Fibroblast of peridontal ligament (primary cell): ENCODE measurements at regions not wholly inside any gene's neighbourhood (a gene's known extent, or its start where the extent isn't known, plus 50 kb on each side); places are given as distances from the start of the nearest gene placed in this dataset.
"Not testable (repeated sequence)": the region's sequence is repeated elsewhere in the genome, so short reads cannot be mapped to it uniquely, and the experiment has no call there.

ENCODE experiments used
- DNase-seq: peaks from one replicate; pipeline ENCODE4 v3.0.0-alpha.2; 2010; ENCODE audit errors: extremely low read depth

- no peak for DNase-seq
Measured at GRCh38 chr15:79606831-79607355, 174.8 kb downstream of the MINAR1 start.

- DNase-seq = no peak
Measured at GRCh38 chr15:79608066-79608864, 176.1 kb downstream of the MINAR1 start.

DNA sequence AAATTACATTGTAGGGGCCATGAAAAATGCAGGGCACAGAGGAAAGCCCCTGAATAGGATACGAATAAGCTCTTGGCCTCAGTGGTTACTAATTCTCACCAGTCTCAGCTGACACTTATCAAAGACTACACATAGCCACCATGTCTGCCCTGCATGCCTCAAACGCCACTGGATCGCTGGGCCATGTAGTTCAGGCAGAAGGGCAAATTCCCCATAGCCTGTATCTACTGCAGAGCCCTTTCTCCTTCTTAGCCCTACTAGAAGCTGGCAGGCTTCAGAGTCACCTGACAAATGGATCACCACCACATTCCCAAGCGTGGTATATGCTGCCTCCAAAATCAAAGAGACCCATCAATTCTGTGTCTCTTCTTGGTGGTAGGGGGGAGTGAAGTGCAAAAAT is 177.4 kb downstream of the MINAR1 start:
- DNase-seq = no peak

- DNase-seq = no peak
Measured at GRCh38 chr15:79610021-79610420, 177.9 kb downstream of the MINAR1 start.

DNA sequence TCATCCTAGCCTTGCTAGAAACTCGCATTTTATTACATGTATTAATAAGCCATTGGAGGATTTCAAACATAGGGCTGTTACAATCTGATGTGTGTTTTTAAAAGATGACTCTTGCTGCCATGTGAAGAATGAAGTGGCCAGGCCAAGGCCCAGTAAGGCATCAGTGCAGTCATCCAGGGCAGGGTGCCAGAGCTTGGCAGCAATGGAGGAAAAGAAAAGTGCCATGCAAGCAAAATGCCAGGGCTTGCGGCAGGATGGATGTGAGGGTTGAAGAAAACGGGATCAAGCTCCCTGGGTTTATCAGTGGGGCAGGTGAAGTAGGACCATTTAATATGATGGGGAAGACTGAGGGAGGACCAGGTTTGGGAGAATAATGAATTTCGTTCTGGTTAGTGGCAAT is 183.6 kb downstream of the MINAR1 start:
- no peak for DNase-seq

- no peak for DNase-seq
Measured at GRCh38 chr15:79617071-79617470, 184.9 kb downstream of the MINAR1 start.

GRCh38 chr15:79620112-79620857 is 188.1 kb downstream of the MINAR1 start:
- peak; percentile 50 for DNase-seq

- not testable (repeated sequence) for DNase-seq
Measured at GRCh38 chr15:79621805-79622204, 189.7 kb downstream of the MINAR1 start.

GRCh38 chr15:79623488-79623887 is 191.4 kb downstream of the MINAR1 start:
- DNase-seq = no peak

DNA sequence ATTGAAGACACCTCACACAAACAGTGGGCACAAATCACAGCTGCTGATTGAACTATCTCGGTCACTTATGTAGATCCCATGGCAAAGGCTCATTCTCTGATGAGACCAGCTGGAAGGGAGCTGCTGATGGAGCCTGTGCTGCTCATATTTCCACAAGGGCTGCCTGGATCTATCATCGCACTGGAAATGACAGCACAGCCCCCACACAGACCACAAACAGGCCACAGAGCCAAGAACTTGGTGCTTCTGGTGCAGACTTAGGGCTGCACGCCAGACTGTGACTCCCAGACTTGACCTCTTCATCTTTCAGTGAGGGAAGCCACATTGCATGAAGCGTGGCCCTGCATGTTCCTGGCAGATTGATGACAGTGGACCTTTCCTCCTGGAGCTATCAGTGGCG is 197.6 kb downstream of the MINAR1 start:
- peak; percentile 41 for DNase-seq

DNA sequence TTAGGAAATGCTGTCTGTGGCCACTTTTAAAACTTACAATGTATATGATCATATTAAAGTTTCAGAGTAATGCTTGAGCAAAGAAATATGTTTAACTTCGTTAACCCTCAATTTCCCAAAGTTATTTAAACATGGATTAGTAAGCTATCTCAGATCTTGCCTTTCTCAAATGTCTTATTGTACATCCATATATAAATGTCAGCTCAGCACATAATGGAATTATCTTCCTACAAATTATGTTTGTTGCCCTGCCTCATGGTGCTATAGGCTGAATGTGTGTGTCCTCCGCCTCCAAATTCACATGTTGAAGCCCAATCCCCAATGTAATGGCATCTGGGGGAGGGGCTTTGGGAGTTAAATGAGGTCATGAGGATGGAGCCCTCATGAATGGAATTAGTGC is 200.3 kb downstream of the MINAR1 start:
- DNase-seq = no peak

DNA sequence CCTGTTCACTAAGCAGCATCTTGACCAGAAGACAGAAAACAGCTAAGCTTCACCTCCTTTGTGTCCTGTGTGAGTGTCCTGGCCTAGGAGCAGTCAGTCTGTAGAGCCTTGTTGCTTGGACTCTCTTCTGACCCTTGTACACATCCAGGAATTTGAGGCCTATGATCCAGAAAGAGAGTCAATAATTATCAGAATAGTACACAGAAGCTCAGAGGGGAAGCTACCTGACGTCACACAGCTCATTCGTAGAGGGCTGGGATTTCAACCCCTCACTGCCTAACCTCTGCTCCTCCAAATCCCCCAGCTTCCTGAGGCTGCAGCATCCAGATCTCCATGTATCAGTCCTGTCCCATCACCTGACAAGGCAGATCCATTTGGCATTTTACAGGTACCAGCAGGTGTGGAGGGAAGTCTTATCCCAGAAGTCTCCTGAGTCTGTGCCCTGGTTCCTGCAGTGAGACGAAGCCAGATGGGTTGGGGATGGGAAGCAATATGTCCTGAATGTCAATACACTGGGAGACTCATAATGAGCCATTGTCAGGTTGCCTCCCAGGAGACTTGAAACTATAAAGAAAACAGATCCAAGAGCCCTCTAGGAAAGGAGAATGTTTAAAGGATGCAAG is 203.1 kb downstream of the MINAR1 start:
- DNase-seq = no peak

DNA sequence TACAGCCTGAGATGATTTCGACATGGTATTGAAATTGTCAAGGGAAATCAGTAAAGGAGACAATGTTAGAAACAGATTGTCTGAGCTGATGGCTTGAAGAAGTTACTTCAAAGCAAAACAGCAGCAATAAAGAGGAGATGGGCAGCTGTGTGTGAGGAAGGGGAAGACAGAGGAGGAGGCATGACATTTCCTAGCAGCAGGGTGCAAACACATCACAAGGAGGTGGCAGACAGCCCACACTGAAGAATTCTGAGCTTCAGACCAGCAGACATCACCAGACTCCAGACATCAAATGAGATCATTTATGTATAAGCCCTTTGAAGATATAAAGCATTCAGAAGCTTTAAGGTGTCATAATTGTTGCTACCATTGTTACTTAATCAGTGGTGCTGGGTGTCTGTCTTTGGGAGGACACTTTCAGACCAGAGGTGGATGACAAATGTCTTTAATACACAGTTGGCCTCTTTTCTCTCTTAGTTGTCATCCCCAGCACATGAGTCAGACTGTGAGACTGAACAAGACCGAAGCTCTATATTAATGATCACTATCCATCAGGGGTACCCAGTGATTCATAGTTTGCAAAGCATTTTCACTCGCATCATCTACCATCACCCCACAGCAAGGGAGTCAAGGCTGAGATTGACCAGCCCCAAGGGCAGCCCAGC is 203.9 kb downstream of the MINAR1 start:
- DNase-seq = no peak

- DNase-seq = peak; percentile 69
Measured at GRCh38 chr15:79640206-79640605, 208.1 kb downstream of the MINAR1 start.

DNA sequence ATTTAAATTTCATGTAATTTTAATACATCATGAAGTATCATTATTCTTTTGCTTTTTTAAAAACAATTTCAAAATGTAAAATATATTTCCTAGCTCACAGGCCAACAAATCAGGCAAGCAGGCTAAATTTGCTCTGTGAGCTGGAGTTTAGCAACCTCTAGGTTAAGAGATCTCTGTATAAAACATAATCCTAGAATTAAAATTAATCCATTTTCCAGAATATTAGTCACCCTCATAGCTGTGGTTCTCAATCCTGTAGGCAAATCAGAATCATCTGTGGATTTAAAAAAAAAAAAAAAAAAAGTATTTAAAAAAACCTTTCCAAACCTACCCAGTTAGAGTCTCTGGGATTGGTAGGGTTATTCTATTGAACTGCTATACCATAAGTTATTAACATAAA is 209.7 kb downstream of the MINAR1 start:
- DNase-seq = peak; percentile 63

- no peak for DNase-seq
Measured at GRCh38 chr15:79643393-79643792, 211.3 kb downstream of the MINAR1 start.

DNA sequence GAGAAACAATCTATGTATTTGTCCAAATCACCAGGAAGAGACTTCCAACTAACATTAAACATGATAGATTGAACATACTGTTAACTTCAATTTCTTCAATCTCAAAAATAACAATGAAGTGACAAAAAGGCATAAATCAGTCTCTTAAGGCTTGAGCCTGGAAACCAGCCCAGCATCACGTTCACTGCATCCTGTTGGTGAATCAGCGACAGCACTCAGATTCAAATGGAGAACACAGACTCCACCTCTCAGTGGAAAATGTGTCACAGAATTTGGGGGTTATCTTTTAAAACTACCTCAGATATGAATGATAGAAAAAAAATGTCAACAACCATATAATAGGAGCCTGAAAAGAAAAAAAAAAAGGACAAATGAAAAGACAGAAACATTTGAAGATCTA is 212.0 kb downstream of the MINAR1 start:
- peak; percentile 45 for DNase-seq

- peak; percentile 20 for DNase-seq
Measured at GRCh38 chr15:79652972-79653371, 220.8 kb downstream of the MINAR1 start.

DNA sequence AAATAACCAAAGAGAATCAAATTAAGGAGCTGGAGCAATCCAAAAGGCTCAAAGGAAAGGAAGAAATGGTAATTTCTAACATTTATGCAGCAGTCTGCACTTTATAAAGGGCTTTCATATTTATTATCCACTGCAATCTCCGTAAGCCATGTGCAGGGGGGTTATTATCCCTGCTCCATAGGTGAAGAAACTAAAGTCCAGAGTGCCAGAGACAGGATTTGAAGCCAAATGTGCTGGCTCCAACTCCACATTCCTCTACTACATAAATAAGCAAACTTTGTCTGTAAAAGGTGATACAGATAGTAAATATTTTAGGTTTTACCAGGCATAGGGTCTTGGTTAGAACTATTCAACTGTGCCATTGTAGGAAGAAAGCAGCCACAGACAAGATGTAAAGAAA is 221.4 kb downstream of the MINAR1 start:
- DNase-seq = no peak

DNA sequence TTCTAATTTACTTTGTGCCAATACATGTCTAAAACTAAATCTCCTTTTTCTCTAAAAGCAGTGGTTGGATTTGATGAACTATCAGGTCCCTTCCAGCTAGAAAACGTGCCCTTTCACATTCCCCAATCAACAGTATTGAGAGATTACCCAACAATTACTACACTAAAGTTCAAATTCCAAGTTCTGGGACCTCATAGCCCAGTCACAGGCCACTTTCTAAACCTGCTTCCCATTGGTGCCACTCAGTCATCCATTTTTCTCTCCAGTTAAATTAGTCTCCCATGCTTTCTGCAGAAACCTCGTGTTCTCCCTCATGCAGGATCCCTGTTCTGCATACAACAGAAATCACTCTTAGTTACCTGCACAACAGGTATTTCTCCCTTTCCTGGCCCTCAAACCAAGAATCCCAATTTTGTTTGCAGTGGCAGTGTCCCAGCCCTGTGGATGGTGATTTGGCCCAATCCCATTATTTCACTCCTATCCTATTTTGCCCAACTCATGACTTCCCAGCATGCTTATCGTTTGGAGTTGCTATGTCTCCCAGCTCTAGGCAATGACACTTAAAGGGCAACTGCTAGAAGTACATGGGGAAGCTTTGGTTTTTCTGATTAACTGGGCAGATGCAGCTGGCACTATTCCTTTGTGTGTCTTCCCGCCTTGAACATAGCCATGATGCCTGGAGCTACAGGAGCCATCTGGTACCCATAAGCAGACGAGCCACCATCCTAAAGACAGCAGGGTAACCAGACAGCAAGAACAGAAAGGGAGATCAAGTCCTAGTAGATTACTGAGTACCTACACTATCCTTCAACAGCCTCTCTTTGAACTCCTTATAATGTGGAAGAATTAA is 224.2 kb downstream of the MINAR1 start:
- DNase-seq = no peak

GRCh38 chr15:79657722-79658121 is 225.6 kb downstream of the MINAR1 start:
- DNase-seq = no peak
